Cardiac septum (tissue), 1 donor: ENCODE measurements at regions not wholly inside any gene's neighbourhood (a gene's known extent, or its start where the extent isn't known, plus 50 kb on each side); places are given as distances from the start of the nearest gene placed in this dataset.
"Not testable (repeated sequence)": the region's sequence is repeated elsewhere in the genome, so short reads cannot be mapped to it uniquely, and the experiment has no call there.

ENCODE experiments used
- DNase-seq: peaks from one replicate; pipeline ENCODE4 v3.0.0-alpha.2; 2020; ENCODE audit warnings: low spot score
- intact Hi-C: fragments of 100-400 bp; cut with DNase I; formaldehyde crosslinking; loops from one replicate; pipeline ENCODE4 v1.14.0; 2022
- donor health status: DM: no; HTN: no; CAD: no.

DNA sequence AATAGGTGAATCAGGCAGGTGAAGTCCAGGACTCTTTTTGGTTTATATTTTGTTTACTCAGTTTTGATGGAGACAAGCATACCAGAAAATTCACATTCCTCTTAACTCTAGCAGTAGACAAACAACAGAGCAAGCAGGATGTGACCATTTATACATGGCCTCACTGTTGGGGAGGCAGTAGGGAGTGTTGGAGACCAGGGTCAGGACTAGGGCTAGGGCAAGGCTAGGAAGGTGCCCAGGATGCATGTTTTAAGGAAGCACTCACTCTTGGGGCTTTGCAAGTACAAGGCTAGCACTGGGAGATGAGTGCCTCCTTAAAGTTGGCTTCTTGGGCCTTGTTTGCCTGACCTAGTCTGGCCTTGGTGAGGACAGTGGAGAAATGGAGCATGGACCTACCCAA lies 84.5 kb upstream of the PLGLB2 start:
- DNase-seq, intact Hi-C loops: not testable (repeated sequence)

DNA sequence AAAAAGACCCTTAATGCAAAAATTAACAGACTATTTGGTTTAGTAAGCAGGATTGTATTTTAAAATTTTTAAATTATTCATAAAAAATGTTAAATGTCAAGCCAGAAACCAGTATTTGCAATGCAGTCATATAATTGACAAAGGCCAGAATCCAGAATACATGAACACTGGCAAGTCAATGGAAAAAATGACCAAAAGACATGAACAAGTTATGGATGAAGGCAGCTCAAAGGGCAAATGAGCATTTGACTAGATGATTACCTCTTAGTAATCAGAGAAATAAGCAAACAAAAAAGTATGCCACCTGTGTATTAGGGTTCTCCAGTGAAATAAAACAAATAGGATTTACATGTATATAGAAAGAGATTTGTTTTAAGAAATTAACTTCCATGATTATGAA lies 80.9 kb upstream of the PLGLB2 start:
- intact Hi-C loops, DNase-seq: not testable (repeated sequence)

DNA sequence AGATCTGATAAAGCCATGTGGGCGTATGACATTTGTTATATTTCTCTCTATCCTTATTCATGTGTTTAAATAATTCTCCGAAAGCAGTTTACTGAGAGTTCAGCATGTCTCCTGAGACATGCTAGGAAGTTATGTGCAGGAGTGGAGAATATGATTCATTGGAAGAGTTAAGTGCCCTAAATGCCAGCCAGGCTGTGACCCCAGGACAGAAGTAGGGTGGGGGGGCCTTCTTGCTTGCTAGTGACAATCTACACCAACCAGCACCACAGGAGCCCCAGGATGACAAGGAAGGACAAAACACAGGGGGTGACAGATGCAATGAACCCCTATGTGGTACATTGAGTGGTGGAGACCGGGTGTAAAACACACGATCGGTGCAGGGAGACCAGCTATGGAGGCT lies 79.5 kb upstream of the PLGLB2 start:
- DNase-seq, intact Hi-C loops: not testable (repeated sequence)

DNA sequence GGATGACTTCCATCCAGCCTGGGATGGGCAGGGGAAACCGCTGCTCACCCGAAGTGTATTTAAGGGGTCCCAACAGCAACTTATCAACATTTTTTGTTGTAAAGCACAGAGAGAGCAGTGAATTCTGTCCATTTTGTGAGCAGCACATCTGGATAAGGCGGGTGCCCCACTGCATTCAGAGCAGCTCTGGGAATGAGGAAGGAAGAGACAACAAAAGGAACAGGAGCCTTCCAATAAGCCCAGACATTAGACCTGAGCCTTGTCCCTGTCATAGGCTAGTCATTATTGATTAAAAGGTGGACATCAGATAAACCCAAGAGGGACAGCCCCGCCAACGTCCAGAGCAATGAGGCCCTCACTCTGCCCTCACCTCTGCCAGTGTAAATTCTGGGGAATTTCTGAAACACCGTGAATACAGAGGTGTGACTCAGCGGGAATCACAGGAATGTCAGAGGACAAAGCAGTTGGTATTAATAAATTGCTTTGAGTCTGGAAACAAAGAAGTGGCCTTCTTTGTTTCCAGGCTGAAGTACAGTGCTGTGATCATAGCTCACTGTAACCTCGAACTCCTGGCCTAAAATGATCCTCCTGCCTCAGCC lies 78.2 kb upstream of the PLGLB2 start:
- DNase-seq, intact Hi-C loops: not testable (repeated sequence)

DNA sequence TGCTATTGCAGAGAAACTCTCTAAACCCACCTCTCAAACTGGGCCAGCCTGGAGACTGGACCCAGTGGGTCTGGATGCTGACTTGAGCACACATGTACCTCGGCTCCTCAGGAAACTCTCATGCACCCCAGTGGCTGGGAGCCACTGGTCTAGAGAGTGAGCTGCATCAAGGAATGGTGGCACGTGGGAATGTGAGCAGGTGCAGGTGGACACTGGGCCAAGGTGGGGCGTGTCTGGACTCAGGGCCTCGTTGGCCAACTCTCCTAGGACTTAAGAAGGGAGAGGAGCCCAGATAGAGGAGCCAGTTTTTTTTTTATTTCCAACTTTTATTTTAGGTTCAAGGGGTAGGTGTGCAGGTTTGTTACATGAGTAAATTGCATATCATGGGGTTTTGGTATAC lies 75.5 kb upstream of the PLGLB2 start:
- intact Hi-C loops, DNase-seq: not testable (repeated sequence)

DNA sequence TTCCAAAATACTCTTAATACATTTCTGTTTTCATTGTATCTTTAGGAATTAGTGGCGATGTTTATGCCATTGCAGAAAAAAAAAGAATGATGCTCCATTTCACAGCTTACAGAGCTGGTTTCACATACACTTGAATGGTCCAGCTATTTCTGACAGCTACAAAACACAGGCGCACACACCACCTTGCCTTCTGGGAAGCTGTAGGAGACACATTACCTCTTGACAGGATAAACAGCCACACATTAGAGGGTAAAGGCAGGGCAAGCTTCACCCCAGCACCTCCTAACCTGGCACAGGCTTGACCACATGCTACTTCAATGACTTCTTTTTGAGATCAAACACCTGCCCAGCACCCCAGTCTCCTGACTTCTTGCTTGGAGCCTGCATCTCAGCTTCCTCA lies 73.2 kb upstream of the PLGLB2 start:
- intact Hi-C loops, result not testable (repeated sequence)

DNA sequence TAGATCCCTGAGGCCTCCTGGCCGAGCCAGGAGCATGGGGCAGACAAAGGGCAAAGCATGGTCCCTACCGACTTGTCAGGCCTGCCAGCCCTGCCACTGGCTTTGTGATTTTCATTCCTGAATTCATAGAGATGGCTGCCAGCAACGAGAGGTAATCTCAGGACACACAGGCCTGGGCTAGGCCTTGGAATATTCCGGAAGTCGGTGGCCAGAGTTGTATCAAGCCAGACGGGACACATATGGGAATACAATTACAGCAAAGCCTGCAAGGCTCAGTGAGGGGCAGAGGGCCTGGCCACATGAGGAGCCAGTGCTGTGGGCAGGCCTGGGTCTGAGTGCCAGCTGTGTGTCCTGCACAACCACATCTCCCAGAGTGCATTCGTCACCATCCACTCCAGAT lies 72.4 kb upstream of the PLGLB2 start:
- intact Hi-C loops, DNase-seq: not testable (repeated sequence)

More for the DNA sequence above, 73.2 kb upstream of the PLGLB2 start:
- not testable (repeated sequence) for DNase-seq

DNA sequence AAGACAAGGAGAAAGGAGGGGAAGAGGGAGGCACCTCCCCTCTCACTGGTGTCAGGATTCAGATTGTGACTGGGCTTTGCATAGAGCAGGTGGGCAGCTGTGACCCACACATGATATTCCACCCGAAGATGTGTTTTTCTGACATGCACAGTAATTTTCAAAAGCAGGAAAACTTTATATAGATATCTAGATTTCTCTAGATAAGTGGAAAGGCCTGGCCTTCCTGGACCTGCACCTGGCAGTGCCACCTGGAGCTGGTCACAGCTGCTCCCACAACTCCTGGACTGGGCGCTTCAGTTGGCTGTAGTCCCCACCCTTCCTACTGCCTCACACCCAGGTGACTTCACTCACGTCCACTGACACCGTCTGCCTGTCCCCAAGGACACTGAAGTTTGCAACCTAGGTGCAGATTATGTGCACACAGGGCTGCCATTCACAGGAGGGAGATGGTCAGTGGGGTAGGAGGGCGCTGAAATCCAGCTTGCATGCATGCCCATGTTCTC lies 70.4 kb upstream of the PLGLB2 start:
- intact Hi-C loops, DNase-seq: not testable (repeated sequence)

DNA sequence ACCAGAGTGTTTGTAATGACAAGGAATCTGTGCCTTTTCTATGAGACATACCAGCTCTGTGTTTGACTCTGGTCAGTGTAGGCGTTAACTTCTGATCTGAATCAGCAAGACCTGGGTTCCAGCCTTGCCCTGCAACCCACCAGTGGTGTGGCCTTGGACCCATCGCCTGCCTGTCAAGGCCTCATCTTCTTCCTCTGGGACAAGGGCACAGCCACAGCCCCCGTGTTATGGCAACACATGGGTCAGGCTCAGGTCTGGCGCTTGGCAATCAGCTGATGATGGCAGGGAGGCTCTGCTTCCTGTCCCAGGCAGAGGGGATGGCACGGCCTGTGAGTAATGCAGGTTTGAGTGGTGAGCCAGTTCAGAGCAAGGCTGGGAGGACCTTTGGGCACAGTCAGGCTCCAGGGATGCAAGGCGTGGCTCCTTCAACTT lies 69.1 kb upstream of the PLGLB2 start:
- DNase-seq, result not testable (repeated sequence)

DNA sequence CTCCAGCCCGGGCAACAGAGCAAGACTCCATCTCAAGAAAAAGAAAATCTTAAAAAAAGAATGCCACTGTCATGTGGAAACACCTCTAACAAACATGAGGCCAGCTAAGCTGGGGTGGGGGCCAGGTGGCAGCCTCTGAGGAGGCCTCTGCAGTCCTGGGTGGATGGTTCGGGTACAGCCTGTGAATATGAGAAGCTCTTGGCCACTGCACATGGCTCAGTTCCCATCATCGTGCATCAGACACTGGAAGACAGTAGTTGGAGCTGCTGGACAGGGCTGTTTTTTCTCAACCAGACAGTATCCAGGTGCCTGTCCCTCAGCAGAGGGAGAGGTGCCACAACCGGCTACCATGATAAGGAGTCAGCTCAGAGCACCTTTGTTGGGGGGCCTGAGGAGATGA lies 67.9 kb upstream of the PLGLB2 start:
- intact Hi-C loops, DNase-seq: not testable (repeated sequence)

More for the DNA sequence above, 69.1 kb upstream of the PLGLB2 start:
- intact Hi-C loops, result not testable (repeated sequence)

DNA sequence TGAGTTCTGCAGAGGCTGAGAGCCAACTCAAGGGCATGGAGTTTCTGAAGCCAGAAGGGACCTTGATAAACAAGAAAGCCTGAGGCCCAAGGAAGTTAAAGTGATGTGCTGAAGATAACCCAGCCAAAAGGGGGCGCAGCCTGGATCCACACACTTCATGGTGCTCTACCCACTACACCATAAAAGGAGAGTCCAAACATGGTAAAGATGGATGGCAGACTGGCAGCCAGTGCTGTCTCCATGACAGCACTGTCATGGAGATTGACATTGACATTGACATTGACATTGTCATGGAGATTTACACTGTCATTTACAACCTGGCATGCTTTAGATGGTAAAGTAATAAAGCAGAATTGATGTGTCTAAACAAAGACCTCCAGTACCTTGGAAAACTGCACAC lies 67.2 kb upstream of the PLGLB2 start:
- DNase-seq, intact Hi-C loops: not testable (repeated sequence)

DNA sequence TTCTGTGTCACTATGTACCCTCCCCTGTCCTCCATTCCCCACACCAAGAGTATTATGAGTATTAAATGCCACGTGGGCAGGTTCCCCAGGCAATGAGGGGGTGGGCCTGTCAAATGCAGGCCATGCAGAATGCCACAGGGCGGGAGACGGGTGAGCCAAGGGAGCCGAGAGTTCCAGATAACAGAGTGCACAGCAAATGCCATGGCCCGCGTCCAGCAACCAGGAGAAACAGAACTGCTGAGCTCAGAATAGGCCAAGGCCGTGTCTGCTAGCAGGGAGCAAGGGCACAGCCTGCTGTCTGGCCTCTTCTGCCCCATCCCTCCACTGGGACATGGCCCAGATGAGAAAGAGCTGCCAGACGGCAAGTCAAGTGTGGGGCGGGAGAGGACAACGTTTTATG lies 64.4 kb upstream of the PLGLB2 start:
- intact Hi-C loops, result not testable (repeated sequence)

DNA sequence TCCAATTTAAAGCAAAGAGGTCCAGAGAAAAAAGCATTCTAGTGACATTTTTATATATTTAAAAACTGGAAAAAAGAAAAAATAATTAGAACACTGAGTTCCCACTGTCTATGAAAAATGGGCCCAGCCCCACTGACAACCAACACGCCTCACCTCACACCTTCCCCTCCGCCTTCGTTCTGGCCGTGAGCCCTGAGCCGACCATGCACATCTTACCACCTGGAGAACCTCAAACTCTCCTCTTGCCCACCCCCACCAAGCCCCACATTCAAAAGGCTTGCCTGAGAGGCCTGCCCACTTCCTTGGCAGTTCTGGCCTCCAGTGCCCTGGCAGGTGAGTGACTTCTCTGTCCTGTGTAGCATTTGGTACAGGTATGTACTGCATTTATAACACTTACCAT lies 63.9 kb upstream of the PLGLB2 start:
- DNase-seq, intact Hi-C loops: not testable (repeated sequence)

More for the DNA sequence above, 64.4 kb upstream of the PLGLB2 start:
- peak; percentile 84 for DNase-seq

DNA sequence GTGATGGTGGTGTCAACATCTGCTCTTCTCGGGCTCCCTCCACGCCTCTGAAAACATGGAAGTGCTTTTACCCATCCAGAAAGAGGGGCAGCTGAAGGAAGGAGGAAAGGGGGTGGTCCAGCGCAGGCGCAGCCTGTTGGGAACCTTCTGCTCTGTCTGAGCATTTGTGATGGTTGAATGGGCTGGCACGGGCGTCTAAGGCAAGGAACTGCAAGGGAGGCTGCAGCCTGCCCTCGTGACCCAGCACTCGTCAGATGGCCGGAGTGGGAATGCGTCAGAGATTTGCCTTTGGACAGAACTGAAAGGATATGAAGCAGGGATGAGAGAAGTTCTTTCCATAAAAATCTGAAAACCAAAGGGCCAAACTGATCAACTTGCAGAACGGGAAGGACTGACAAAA lies 62.3 kb upstream of the PLGLB2 start:
- intact Hi-C loops, DNase-seq: not testable (repeated sequence)

DNA sequence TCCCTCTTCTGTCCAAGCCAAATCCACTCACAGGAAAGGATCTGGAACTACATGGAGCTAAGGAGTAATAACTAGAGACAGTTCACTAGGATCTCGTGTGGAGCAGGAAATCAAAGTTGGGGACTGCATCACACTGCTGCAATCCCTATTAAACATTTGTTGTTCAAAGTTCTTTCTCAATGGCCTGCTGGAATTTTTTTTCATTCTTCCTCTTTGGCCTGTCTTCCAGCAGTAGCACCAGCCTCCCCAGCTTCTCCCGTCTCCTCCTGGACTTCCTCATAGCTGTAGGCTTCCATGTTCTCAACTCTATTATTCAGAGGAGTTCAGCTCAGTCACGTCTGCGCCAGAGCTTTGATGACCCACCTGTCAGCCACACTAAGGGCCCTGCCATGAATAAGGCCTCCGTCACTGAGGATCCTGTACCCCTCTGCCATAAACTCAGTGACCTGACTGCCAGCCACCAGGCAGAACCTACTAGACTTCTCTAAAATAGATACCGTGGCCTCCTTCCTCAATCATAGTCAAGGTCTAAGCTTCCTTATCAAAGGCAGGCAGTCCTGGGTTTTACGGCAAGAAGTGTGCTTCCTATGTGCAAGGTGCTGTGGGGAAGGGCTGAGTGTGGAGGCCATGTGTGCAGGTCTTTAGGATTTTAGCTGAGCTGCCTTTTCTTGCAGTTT lies 60.9 kb upstream of the PLGLB2 start:
- DNase-seq, intact Hi-C loops: not testable (repeated sequence)

DNA sequence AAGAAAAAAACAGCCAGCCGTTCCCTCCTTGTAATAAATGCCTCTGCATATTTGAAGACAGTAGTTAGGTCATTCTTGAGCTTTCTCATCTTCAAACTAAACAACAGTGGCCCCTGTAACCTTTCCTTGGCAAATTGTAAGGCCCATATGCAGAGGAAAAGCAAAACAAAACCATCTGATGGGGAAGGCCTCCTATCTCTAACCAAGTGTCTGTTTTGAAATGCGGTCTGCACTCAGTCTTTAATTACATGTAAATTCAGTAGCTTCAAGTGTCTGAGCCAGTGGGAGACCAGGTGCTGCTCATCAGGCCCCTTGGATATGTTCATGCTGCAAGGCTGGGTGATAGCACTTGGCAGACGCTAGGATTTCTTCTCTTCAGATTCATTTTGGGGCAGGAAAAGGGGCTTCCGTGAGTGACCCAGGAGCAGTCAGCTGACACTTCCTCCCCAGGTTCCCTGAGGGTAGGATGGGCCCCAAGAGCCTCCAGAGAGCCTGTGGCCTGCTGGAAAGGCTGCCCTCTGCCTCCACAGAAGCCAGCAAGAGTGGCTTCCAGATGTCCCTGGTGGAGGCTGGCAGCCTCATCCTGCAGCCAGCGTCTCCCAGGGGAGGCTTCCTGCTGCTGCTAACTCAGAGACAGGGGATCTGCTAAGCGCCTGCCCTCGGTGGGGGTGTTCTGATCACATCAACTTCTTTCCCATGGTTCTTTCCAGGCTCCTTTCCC lies 60.2 kb upstream of the PLGLB2 start:
- intact Hi-C loops, DNase-seq: not testable (repeated sequence)

DNA sequence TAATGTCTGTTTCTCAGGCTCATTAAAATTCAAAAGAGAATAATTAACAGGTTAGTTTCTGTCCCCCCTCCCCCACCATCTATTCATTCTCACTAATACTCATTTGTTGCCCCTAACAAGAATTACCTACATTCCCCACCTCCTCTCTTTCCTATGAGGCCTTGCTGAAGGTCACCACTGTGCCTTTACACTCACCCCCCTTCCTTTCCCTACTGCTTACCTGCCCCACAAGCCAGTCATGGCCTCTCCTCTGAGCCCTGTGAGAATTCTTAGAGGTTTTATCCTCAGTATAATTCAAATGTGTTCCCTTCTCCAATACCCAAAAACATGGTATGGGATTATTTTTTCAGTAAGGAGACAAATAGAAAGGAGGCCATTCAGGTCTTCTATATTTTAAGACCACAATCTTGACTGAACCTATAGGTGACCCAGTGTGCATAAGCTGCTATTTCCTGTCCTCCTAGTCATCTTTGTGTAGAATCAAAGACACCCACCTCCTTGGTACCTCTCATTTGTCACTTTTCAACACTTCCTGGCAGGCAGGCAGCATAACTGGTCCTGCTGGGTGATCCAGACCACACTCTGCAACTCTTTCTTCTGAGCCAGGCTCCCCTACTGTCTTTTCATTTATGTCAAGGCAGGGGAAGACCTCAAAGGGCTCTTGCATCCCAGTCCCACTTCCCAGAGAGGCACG lies 55.8 kb upstream of the PLGLB2 start:
- intact Hi-C loops, DNase-seq: not testable (repeated sequence)

DNA sequence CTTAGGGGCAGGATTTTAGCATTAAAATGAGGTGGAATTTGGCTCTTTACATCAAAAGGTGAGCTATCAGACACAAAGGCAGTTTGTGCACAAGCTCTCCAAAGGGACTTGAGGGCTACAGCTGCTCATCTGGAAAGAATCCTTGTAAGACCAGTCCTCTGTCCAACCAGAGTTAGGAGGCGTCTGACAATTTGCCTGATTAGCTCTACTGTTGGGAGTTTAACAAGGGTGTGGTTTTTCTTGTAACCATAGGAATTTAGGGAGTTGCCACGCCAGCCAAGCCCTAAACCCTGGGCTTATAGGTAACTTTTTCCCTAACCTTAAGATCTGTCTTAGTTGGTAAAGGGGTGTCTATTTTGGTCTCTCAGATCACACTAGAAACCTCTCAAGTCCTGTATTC lies 55.0 kb upstream of the PLGLB2 start:
- intact Hi-C loops, result not testable (repeated sequence)

DNA sequence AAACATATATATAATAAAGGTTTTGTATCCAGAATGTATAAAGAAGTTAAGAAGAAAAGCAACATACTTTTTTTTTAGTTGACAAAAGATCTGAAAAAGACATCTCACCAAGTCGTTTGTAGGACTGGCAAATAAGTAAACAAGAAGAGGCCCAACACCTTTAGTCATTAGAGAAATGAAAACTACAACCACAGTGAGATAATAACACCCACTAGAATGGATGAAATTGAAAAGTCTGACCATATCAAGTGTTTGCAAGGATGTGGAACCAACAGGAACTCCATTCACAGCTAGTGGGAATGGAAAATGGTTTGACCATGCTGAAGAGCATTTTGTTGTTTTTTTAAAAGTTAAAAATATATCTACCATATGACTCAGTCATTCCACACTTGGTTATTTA lies 54.0 kb upstream of the PLGLB2 start:
- DNase-seq, intact Hi-C loops: not testable (repeated sequence)

More for the DNA sequence above, 55.0 kb upstream of the PLGLB2 start:
- not testable (repeated sequence) for DNase-seq
